ENCODE measurements at regions not wholly inside any gene's neighbourhood (a gene's known extent, or its start where the extent isn't known, plus 50 kb on each side); places are given as distances from the start of the nearest gene placed in this dataset.

GRCh38 chr6:54654381-54654780, 192.2 kb upstream of the FAM83B start:
- no peak overlapping the region for H3K27ac ChIP-seq
- TF ChIP-seq ZFX (IDR thresholded peaks at IDR 0.05) (no peak), CTCF (conservative IDR thresholded peaks at IDR 0.05) (no peak)

- H3K27ac ChIP-seq, result no peak overlapping the region
- TF ChIP-seq CTCF (conservative IDR thresholded peaks at IDR 0.05), result no peak
- no peak for TF ChIP-seq ZFX (IDR thresholded peaks at IDR 0.05)
These were observed 191.4 kb upstream of the FAM83B start for GRCh38 chr6:54655162-54655561.

GRCh38 chr6:54665278-54665677, 181.3 kb upstream of the FAM83B start:
- H3K27ac ChIP-seq, result no peak overlapping the region
- no peak for TF ChIP-seq ZFX (IDR thresholded peaks at IDR 0.05)
- no peak for TF ChIP-seq CTCF (conservative IDR thresholded peaks at IDR 0.05)

- TF ChIP-seq CTCF (conservative IDR thresholded peaks at IDR 0.05) (no peak), ZFX (IDR thresholded peaks at IDR 0.05) (no peak)
- H3K27ac ChIP-seq, result no peak overlapping the region
These were observed 166.0 kb upstream of the FAM83B start for GRCh38 chr6:54680531-54680930.

- H3K27ac ChIP-seq, result no peak overlapping the region
- TF ChIP-seq ZFX (IDR thresholded peaks at IDR 0.05), result no peak
- no peak for TF ChIP-seq CTCF (conservative IDR thresholded peaks at IDR 0.05)
These were observed 165.3 kb upstream of the FAM83B start for GRCh38 chr6:54681267-54681666.

GRCh38 chr6:54681987-54682386, 164.6 kb upstream of the FAM83B start:
- TF ChIP-seq ZFX (IDR thresholded peaks at IDR 0.05) (no peak), CTCF (conservative IDR thresholded peaks at IDR 0.05) (no peak)
- H3K27ac ChIP-seq, result no peak overlapping the region

GRCh38 chr6:54689620-54690019, 157.0 kb upstream of the FAM83B start:
- H3K27ac ChIP-seq, result no peak overlapping the region
- no peak for TF ChIP-seq CTCF (conservative IDR thresholded peaks at IDR 0.05)
- TF ChIP-seq ZFX (IDR thresholded peaks at IDR 0.05), result no peak
